Tibial nerve (tissue), 3 donors: ENCODE measurements at regions not wholly inside any gene's neighbourhood (a gene's known extent, or its start where the extent isn't known, plus 50 kb on each side); places are given as distances from the start of the nearest gene placed in this dataset.

Experiments used
- CTCF ChIP-seq, 5 experiments: fragments of 200-600 bp in 3 of 5; fragments of 450-650 bp in 2 of 5; sonication (generic) in 3 of 5; IDR thresholded peaks; one replicate each; pipeline ENCODE4 v1.5.1; 2016 to 2019; ENCODE audit warnings: antibody characterized with exemption in 5 of 5, mild to moderate bottlenecking in 3 of 5, moderate library complexity in 2 of 5
- POLR2A ChIP-seq, 2 donors: fragments of 450-650 bp; IDR thresholded peaks; one replicate each; pipeline ENCODE4 v1.6.1; 2017; ENCODE audit warnings: antibody characterized with exemption in 2 of 2, mild to moderate bottlenecking in 2 of 2, moderate library complexity in 2 of 2

GRCh38 chr10:3858051-3858845 lies 73.2 kb upstream of the KLF6 start:
- TF ChIP-seq CTCF (IDR thresholded peaks at IDR 0.05) (no peak), POLR2A (IDR thresholded peaks at IDR 0.05) (no peak)
